OCI-LY7 (cell line): ENCODE measurements at regions not wholly inside any gene's neighbourhood (a gene's known extent, or its start where the extent isn't known, plus 50 kb on each side); places are given as distances from the start of the nearest gene placed in this dataset.
"Not testable (repeated sequence)": the region's sequence is repeated elsewhere in the genome, so short reads cannot be mapped to it uniquely, and the experiment has no call there.

Source experiments
- BruUV-seq: library from RNA; stranded (reverse); fragments of 400-500 nt; replicated peaks from 2 replicates; lab custom pipeline; 2021; lab: Mats Ljungman, UMichigan
- CTCF ChIA-PET: fragments of 300-600 bp; sonication (Branson Sonifier 250); formaldehyde crosslinking; loops from one replicate; lab custom pipeline; 2022; ENCODE audit warnings: antibody characterized with exemption; ENCODE audit not compliant: unreplicated experiment; lab: Charles Lee
- POLR2A ChIA-PET: fragments of 300-600 bp; sonication (Branson Sonifier 250); formaldehyde crosslinking; loops from one replicate; lab custom pipeline; 2022; ENCODE audit warnings: antibody characterized with exemption; lab: Charles Lee
- DNase-seq: peaks from one replicate; pipeline ENCODE4 v3.0.0-alpha.2; 2015; ENCODE audit warnings: low spot score
- H2AFZ ChIP-seq: fragments of 200-600 bp; sonication (generic), shearing (Covaris generic); 2 replicates; pipeline ENCODE4 v1.6.1; 2014; ENCODE audit warnings: mild to moderate bottlenecking, antibody characterized with exemption, low read length, moderate library complexity
- H3K27ac ChIP-seq: fragments of 200-600 bp; sonication (generic); 2 replicates; pipeline ENCODE4 v1.5.1; 2014; ENCODE audit warnings: mixed run types, low read depth, mild to moderate bottlenecking, moderate library complexity, low read length, inconsistent platforms; ENCODE audit not compliant: poor library complexity, severe bottlenecking
- H3K36me3 ChIP-seq: fragments of 200-600 bp; sonication (generic); 2 replicates; pipeline ENCODE4 v1.6.1; 2014; ENCODE audit warnings: mild to moderate bottlenecking, antibody characterized with exemption, low read length, moderate library complexity, mixed read lengths; ENCODE audit not compliant: insufficient read depth
- H3K4me1 ChIP-seq: fragments of 200-600 bp; sonication (generic); 2 replicates; pipeline ENCODE4 v1.5.1; 2014; ENCODE audit warnings: mild to moderate bottlenecking, low read length; ENCODE audit not compliant: insufficient read depth, poor library complexity, severe bottlenecking
- H3K4me2 ChIP-seq: fragments of 200-600 bp; sonication (generic); 2 replicates; pipeline ENCODE4 v1.6.1; 2014; ENCODE audit warnings: mild to moderate bottlenecking, low read length
- H3K4me3 ChIP-seq: fragments of 200-600 bp; sonication (generic); 2 replicates; pipeline ENCODE4 v1.5.1; 2014; ENCODE audit warnings: mild to moderate bottlenecking, low read depth, low read length; ENCODE audit not compliant: poor library complexity, severe bottlenecking
- H3K79me2 ChIP-seq: fragments of 200-600 bp; sonication (generic); 2 replicates; pipeline ENCODE4 v1.6.1; 2016; ENCODE audit warnings: low read depth, mild to moderate bottlenecking, low read length, moderate library complexity, mixed read lengths; ENCODE audit not compliant: insufficient read depth
- H3K9me2 ChIP-seq: fragments of 200-600 bp; sonication (generic); 2 replicates; pipeline ENCODE4 v1.6.1; 2016; ENCODE audit warnings: mild to moderate bottlenecking, low read length, mixed read lengths; ENCODE audit not compliant: insufficient read depth
- H3K9me3 ChIP-seq: fragments of 200-600 bp; sonication (generic); 2 replicates; pipeline ENCODE4 v1.6.1; 2014; ENCODE audit warnings: mild to moderate bottlenecking, mixed run types, low read length, mixed read lengths
- H4K20me1 ChIP-seq: fragments of 200-600 bp; sonication (generic); 2 replicates; pipeline ENCODE4 v1.6.1; 2014; ENCODE audit warnings: mild to moderate bottlenecking, antibody characterized with exemption, low read length, moderate library complexity, mixed read lengths; ENCODE audit not compliant: insufficient read depth
- EZH2phosphoT487 ChIP-seq: fragments of 200-600 bp; sonication (generic); IDR thresholded peaks from 2 replicates; pipeline ENCODE4 v1.6.1; 2018; ENCODE audit warnings: low read depth, borderline replicate concordance, mild to moderate bottlenecking, mixed run types, antibody characterized with exemption, low read length, moderate library complexity, mixed read lengths
- intact Hi-C: fragments of 100-400 bp; cut with micrococcal nuclease; formaldehyde crosslinking; loops from one replicate; pipeline ENCODE4 v1.10.0; 2022; ENCODE audit not compliant: unreplicated experiment
- TF ChIP-seq, protein P1 (sequence below): fragments of 200-600 bp; sonication (generic); conservative IDR thresholded peaks from 2 replicates; pipeline ENCODE4 v1.5.1; 2014; ENCODE audit warnings: mild to moderate bottlenecking, antibody characterized with exemption, low read length, moderate library complexity, mixed read lengths

DNA sequence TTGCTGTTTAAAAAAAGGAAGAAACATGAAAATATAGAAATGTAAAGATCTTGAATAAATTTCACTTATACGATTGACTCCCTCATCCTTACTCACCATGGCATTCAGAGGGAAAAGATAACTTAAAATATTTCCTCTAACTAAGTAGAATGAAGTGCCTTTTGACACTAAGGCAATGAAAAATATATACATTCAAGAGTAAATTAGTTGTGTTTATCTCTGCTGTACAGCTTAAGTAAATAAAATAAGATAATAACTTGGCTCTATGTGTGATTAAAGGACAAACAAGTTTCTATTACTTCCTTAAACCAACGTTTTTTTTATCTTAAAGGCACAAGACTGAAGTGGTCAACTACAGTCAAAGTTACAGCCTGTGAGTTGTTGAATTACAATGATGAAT lies 142.3 kb upstream of the LRRTM4 start:
- Histone ChIP-seq H4K20me1 (no peaks in the 10 kb centered on the region), H3K9me3 (no peaks in the 10 kb centered on the region), H2AFZ (no peak overlapping the region), H3K79me2 (no peaks in the 10 kb centered on the region), H3K27ac (no peak overlapping the region), H3K4me2 (no peak overlapping the region), H3K36me3 (no peaks in the 10 kb centered on the region), H3K4me3 (no peak overlapping the region), H3K4me1 (no peaks in the 10 kb centered on the region), H3K9me2 (no peaks in the 10 kb centered on the region)
- POLR2A ChIA-PET, result no interaction called here
- intact Hi-C loops, result no loop called here
- no TSS peak for BruUV-seq
- no peak for DNase-seq
- TF ChIP-seq, protein P1, sequence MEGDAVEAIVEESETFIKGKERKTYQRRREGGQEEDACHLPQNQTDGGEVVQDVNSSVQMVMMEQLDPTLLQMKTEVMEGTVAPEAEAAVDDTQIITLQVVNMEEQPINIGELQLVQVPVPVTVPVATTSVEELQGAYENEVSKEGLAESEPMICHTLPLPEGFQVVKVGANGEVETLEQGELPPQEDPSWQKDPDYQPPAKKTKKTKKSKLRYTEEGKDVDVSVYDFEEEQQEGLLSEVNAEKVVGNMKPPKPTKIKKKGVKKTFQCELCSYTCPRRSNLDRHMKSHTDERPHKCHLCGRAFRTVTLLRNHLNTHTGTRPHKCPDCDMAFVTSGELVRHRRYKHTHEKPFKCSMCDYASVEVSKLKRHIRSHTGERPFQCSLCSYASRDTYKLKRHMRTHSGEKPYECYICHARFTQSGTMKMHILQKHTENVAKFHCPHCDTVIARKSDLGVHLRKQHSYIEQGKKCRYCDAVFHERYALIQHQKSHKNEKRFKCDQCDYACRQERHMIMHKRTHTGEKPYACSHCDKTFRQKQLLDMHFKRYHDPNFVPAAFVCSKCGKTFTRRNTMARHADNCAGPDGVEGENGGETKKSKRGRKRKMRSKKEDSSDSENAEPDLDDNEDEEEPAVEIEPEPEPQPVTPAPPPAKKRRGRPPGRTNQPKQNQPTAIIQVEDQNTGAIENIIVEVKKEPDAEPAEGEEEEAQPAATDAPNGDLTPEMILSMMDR, result no peak
- TF ChIP-seq EZH2phosphoT487, result no peak
- CTCF ChIA-PET, result no interaction called here

DNA sequence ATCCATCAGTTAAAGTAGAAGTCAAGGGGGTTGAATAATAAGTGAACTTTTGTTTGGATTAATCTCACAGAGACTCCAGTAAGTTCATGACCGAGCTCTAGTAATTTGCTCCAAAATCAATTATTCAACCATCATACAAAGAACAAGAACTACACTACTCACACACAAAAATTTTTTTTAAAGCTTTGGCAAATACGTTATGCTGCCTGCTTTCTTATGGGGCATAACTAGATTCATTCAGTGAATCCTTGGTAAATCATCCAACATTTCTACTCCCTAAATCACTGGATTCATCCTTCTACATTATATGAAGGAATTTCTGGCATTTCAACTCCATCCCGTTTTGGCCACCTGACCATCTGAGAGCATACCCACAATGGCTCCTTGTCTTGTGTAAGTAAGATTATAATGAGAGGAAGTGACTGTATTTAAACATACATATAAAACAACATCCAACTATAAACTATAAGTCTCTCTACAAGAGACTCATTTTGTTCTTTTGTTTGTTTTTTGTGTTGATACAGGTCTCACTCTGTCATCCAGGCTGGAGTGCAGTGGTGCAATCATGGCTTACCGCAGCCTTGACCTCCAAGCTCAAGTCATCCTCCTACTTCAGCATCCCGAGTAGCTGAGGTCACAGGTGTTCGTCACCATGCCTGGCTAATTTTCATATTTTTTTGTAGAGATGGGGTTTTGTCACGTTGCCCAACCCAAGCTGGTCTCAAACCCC lies 144.2 kb upstream of the LRRTM4 start:
- TF ChIP-seq, protein P1, result no peak
- TF ChIP-seq EZH2phosphoT487, result no peak
- no peaks in the 10 kb centered on the region for H3K4me1 ChIP-seq
- no peaks in the 10 kb centered on the region for H3K9me3 ChIP-seq
- no peaks in the 10 kb centered on the region for H3K36me3 ChIP-seq
- ChIA-PET CTCF (no interaction called here), POLR2A (no interaction called here)
- H3K27ac ChIP-seq, result no peak overlapping the region
- no peaks in the 10 kb centered on the region for H3K9me2 ChIP-seq
- no peaks in the 10 kb centered on the region for H3K79me2 ChIP-seq
- H3K4me3 ChIP-seq, result no peak overlapping the region
- no peaks in the 10 kb centered on the region for H4K20me1 ChIP-seq
- intact Hi-C loops, result no loop called here
- H3K4me2 ChIP-seq, result no peak overlapping the region
- no peak for DNase-seq
- H2AFZ ChIP-seq, result no peak overlapping the region
- no TSS peak for BruUV-seq

DNA sequence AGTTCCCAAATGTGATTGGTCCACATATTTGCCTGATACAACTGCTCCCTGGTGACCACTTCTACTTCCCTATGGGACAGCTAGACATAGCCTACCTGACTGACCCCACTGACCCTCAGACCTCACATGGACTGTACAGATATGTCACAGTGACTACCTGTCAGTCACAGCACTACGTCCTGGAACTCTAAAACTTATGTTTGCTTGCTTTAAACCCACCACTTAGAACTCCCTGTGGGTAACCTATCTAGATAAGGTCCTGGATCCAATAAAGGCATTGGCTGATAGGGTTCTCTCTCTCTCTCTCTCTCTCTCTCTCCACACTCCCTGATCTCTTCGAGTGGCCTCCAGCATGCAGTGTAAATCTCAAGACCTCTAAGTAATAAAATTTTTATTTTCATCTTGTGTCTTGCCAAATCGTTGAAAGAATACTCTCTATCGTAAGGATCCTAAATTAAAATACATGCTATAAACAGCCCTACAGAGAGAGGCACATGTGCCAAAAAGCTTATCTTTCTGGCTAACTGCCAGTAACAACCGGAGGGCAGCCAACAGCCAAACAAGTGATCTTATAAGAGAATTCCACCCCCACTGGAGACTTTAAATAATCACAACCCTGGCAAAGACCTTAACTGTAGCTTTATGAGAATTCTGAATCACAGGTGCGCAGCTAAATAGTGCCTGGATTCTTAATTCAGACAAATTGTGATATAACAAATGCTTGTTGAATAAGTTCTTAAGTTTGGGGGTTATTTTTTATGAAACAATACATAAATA lies 162.6 kb upstream of the LRRTM4 start:
- H2AFZ ChIP-seq, POLR2A ChIA-PET, H3K9me2 ChIP-seq, H4K20me1 ChIP-seq, intact Hi-C loops, H3K9me3 ChIP-seq, H3K4me3 ChIP-seq, CTCF ChIA-PET, H3K36me3 ChIP-seq, H3K4me1 ChIP-seq, H3K4me2 ChIP-seq, BruUV-seq, DNase-seq, H3K27ac ChIP-seq, H3K79me2 ChIP-seq: not testable (repeated sequence)
